HEK293 (cell line): ENCODE measurements at regions not wholly inside any gene's neighbourhood (a gene's known extent, or its start where the extent isn't known, plus 50 kb on each side); places are given as distances from the start of the nearest gene placed in this dataset.
A peak's percentile ranks its signal among the peaks of the same experiment; 100 is the strongest.

Experiments
- CTCF ChIA-PET: fragments of 350-600 bp; formaldehyde crosslinking; extraction: SDS; loops from one replicate; lab custom pipeline; 2021; ENCODE audit warnings: antibody characterized with exemption; lab: Yijun Ruan, JAX
- POLR2A ChIA-PET: fragments of 300-600 bp; formaldehyde crosslinking; extraction: SDS; loops from one replicate; lab custom pipeline; 2020; ENCODE audit warnings: antibody characterized with exemption, inconsistent platforms; lab: Yijun Ruan, JAX
- H3K27ac ChIP-seq: fragments of 200-500 bp; sonication (Bioruptor generic); 2 replicates; pipeline ENCODE4 v1.5.1; 2014; ENCODE audit warnings: low read depth, low read length, control low read depth, inconsistent platforms; ENCODE audit errors: extremely low read depth
- H3K36me3 ChIP-seq, 2 experiments: fragments of 200-500 bp in 1 of 2; sonication (Bioruptor generic) in 1 of 2; 1 replicate in 1 of 2; 2 replicates in 1 of 2; pipeline ENCODE4 v1.5.1; 2014 to 2017; ENCODE audit warnings: inconsistent platforms in 2 of 2, low read length in 2 of 2; ENCODE audit not compliant: control insufficient read depth in 2 of 2, insufficient read depth in 1 of 2
- H3K4me1 ChIP-seq: fragments of 200-500 bp; sonication (Bioruptor generic); 2 replicates; pipeline ENCODE4 v1.5.1; 2014; ENCODE audit warnings: mild to moderate bottlenecking, low read length, inconsistent platforms; ENCODE audit not compliant: control insufficient read depth, insufficient read depth
- H3K4me3 ChIP-seq: 2 replicates; pipeline ENCODE4 v1.5.1; 2011; ENCODE audit warnings: low read depth, mild to moderate bottlenecking, control low read depth, low read length, moderate library complexity
- H3K9me3 ChIP-seq: fragments of 200-500 bp; sonication (Bioruptor generic); 2 replicates; pipeline ENCODE4 v1.5.1; 2014; ENCODE audit warnings: low read depth, low read length, inconsistent platforms; ENCODE audit not compliant: control insufficient read depth, insufficient read depth
- EGR2 ChIP-seq: fragments of 450-650 bp; formaldehyde crosslinking; IDR thresholded peaks from 2 replicates; pipeline ENCODE4 v1.5.1; 2016; ENCODE audit warnings: low read depth, missing biosample characterization, missing genetic modification characterization
- KLF8 ChIP-seq: fragments of 450-650 bp; formaldehyde crosslinking; IDR thresholded peaks from 2 replicates; pipeline ENCODE4 v1.5.1; 2016; ENCODE audit warnings: missing biosample characterization, missing genetic modification characterization
- MYNN ChIP-seq: fragments of 450-650 bp; formaldehyde crosslinking; IDR thresholded peaks from 2 replicates; pipeline ENCODE4 v1.5.1; 2016; ENCODE audit warnings: missing biosample characterization, missing genetic modification characterization, borderline replicate concordance
- TRIM28 ChIP-seq: IDR thresholded peaks from 2 replicates; pipeline ENCODE4 v1.6.1; 2011; ENCODE audit warnings: low read length, control low read depth, borderline replicate concordance
- ZBTB21 ChIP-seq: fragments of 450-650 bp; formaldehyde crosslinking; IDR thresholded peaks from 2 replicates; pipeline ENCODE4 v1.5.1; 2017; ENCODE audit warnings: missing biosample characterization, missing genetic modification characterization
- ZNF184 ChIP-seq: fragments of 450-650 bp; IDR thresholded peaks from 2 replicates; pipeline ENCODE4 v1.5.1; 2018; ENCODE audit warnings: missing biosample characterization, mild to moderate bottlenecking, missing genetic modification characterization
- ZNF211 ChIP-seq: fragments of 450-650 bp; formaldehyde crosslinking; IDR thresholded peaks from 2 replicates; pipeline ENCODE4 v1.5.1; 2016; ENCODE audit warnings: low read depth, missing biosample characterization, missing genetic modification characterization
- ZNF324 ChIP-seq: fragments of 450-650 bp; formaldehyde crosslinking; IDR thresholded peaks from 2 replicates; pipeline ENCODE4 v1.5.1; 2016; ENCODE audit warnings: missing biosample characterization, missing genetic modification characterization
- ZNF350 ChIP-seq: fragments of 450-650 bp; formaldehyde crosslinking; IDR thresholded peaks from 2 replicates; pipeline ENCODE4 v1.5.0; 2017; ENCODE audit warnings: missing biosample characterization, mild to moderate bottlenecking, missing genetic modification characterization
- ZNF354C ChIP-seq: fragments of 450-650 bp; formaldehyde crosslinking; IDR thresholded peaks from 2 replicates; pipeline ENCODE4 v1.5.1; 2016; ENCODE audit warnings: missing biosample characterization, missing genetic modification characterization, low read depth, borderline replicate concordance
- ZNF391 ChIP-seq: fragments of 450-650 bp; formaldehyde crosslinking; IDR thresholded peaks from 2 replicates; pipeline ENCODE4 v1.5.1; 2016; ENCODE audit warnings: low read depth, missing biosample characterization, missing genetic modification characterization, borderline replicate concordance
- ZNF473 ChIP-seq: fragments of 450-650 bp; formaldehyde crosslinking; IDR thresholded peaks from 2 replicates; pipeline ENCODE4 v1.5.1; 2017; ENCODE audit warnings: missing biosample characterization, missing genetic modification characterization
- ZNF513 ChIP-seq: fragments of 450-650 bp; IDR thresholded peaks from 2 replicates; pipeline ENCODE4 v1.5.1; 2018; ENCODE audit warnings: missing biosample characterization, missing genetic modification characterization
- ZNF549 ChIP-seq: fragments of 450-650 bp; IDR thresholded peaks from 2 replicates; pipeline ENCODE4 v1.5.1; 2018; ENCODE audit warnings: missing biosample characterization, missing genetic modification characterization, mild to moderate bottlenecking, inconsistent platforms, moderate library complexity
- ZNF560 ChIP-seq: fragments of 450-650 bp; formaldehyde crosslinking; IDR thresholded peaks from 2 replicates; pipeline ENCODE4 v1.5.1; 2017; ENCODE audit warnings: missing biosample characterization, missing genetic modification characterization, borderline replicate concordance
- ZNF571 ChIP-seq: fragments of 450-650 bp; formaldehyde crosslinking; IDR thresholded peaks from 2 replicates; pipeline ENCODE4 v1.5.0; 2017; ENCODE audit warnings: missing biosample characterization, missing genetic modification characterization
- ZNF580 ChIP-seq: fragments of 450-650 bp; formaldehyde crosslinking; IDR thresholded peaks from 2 replicates; pipeline ENCODE4 v1.5.1; 2016; ENCODE audit warnings: missing biosample characterization, missing genetic modification characterization
- ZNF660 ChIP-seq: fragments of 450-650 bp; IDR thresholded peaks from 2 replicates; pipeline ENCODE4 v1.5.1; 2018; ENCODE audit warnings: missing biosample characterization, mild to moderate bottlenecking, missing genetic modification characterization
- ZNF670 ChIP-seq: fragments of 450-650 bp; formaldehyde crosslinking; IDR thresholded peaks from 2 replicates; pipeline ENCODE4 v1.5.1; 2016; ENCODE audit warnings: missing biosample characterization, missing genetic modification characterization, low read depth
- ZNF677 ChIP-seq: fragments of 450-650 bp; IDR thresholded peaks from 2 replicates; pipeline ENCODE4 v1.5.0; 2018; ENCODE audit warnings: missing biosample characterization, mild to moderate bottlenecking, missing genetic modification characterization, moderate library complexity
- ZNF777 ChIP-seq: fragments of 450-650 bp; formaldehyde crosslinking; IDR thresholded peaks from 2 replicates; pipeline ENCODE4 v1.5.1; 2017; ENCODE audit warnings: missing biosample characterization, missing genetic modification characterization, borderline replicate concordance
- ZNF791 ChIP-seq: fragments of 450-650 bp; formaldehyde crosslinking; IDR thresholded peaks from 2 replicates; pipeline ENCODE4 v1.5.1; 2016; ENCODE audit warnings: missing biosample characterization, missing genetic modification characterization
- TF ChIP-seq, protein P1 (sequence below): fragments of 450-650 bp; formaldehyde crosslinking; IDR thresholded peaks from 2 replicates; pipeline ENCODE4 v1.5.1; 2016; ENCODE audit warnings: missing biosample characterization, missing genetic modification characterization
- TF ChIP-seq, protein P2 (sequence below): fragments of 450-650 bp; formaldehyde crosslinking; IDR thresholded peaks from 2 replicates; pipeline ENCODE4 v1.5.1; 2016; ENCODE audit warnings: missing biosample characterization, missing genetic modification characterization, low read depth

GRCh38 chr14:101151226-101151926, 247.9 kb upstream of the RTL1 start (continued):
- peak; percentile 64; the same call in 1 of the 2 replicates for TF ChIP-seq EGR2 (tag by site-specific recombination)

DNA sequence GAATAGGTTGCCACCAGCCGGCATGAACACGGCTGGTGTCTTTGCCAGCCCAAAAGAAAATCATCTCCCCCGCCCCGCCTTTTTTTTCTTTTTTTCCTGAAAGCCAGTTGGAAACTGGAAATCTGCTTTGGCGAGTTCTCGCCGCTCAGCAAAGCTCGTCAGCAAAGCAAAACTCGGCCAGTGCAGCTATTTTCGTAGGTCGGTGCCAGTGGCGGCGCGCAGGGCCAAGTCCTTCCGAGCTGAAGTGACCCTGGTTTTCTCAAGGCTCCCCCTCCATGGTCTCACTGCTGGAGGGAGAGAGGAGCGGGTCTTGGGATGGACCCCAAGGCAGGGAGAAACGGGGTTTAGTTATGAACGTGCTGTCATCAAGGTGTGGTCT, 248.4 kb upstream of the RTL1 start:
- H3K36me3 ChIP-seq, result no peaks in the 10 kb centered on the region
- no peaks in the 10 kb centered on the region for H3K9me3 ChIP-seq
- TF ChIP-seq ZNF549 (tag by site-specific recombination) (no peak), ZNF354C (tag by site-specific recombination) (no peak), ZNF184 (no peak), ZNF350 (tag by site-specific recombination) (no peak), ZNF513 (tag by site-specific recombination) (no peak), ZNF560 (tag by site-specific recombination) (no peak), ZNF391 (tag by site-specific recombination) (no peak)
- H3K27ac ChIP-seq, result no peak overlapping the region
- no peaks in the 10 kb centered on the region for H3K4me1 ChIP-seq
- H3K4me3 ChIP-seq, result no peak overlapping the region
- ChIA-PET CTCF (no interaction called here), POLR2A (no interaction called here)

DNA sequence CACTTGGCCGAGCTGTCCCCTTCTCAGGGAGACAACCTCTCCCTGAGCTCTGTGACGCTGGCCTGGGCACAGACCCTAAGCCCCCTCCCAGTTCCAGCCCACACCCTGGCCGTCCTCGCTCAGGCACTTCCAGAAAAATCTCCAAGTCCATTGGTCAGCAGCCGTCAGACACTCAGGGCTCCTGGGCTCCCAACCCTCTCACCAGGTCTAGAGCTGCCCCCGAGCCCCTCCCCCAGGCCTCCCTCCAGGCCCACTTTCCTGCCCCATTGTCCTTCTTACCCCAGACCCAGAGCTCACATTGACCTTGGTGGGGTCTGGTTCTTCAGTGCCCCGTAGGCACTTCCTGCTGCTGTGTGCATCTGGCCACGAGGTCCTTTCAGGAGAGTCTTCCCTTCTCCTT, 249.3 kb upstream of the RTL1 start:
- POLR2A ChIA-PET, result no interaction called here
- TF ChIP-seq MYNN (tag by site-specific recombination) (no peak), ZNF670 (tag by site-specific recombination) (no peak), ZNF324 (no peak), TRIM28 (no peak), ZNF677 (tag by site-specific recombination) (no peak), ZNF580 (tag by site-specific recombination) (no peak), ZNF777 (no peak), ZBTB21 (tag by site-specific recombination) (no peak), ZNF571 (tag by site-specific recombination) (no peak), ZNF473 (tag by site-specific recombination) (no peak), ZNF211 (tag by site-specific recombination) (no peak), ZNF660 (tag by site-specific recombination) (no peak), KLF8 (tag by site-specific recombination) (no peak), ZNF791 (tag by site-specific recombination) (no peak)
- TF ChIP-seq, protein P1, sequence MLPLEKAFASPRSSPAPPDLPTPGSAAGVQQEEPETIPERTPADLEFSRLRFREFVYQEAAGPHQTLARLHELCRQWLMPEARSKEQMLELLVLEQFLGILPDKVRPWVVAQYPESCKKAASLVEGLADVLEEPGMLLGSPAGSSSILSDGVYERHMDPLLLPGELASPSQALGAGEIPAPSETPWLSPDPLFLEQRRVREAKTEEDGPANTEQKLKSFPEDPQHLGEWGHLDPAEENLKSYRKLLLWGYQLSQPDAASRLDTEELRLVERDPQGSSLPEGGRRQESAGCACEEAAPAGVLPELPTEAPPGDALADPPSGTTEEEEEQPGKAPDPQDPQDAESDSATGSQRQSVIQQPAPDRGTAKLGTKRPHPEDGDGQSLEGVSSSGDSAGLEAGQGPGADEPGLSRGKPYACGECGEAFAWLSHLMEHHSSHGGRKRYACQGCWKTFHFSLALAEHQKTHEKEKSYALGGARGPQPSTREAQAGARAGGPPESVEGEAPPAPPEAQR (tag by site-specific recombination), result no peak
- TF ChIP-seq, protein P2, sequence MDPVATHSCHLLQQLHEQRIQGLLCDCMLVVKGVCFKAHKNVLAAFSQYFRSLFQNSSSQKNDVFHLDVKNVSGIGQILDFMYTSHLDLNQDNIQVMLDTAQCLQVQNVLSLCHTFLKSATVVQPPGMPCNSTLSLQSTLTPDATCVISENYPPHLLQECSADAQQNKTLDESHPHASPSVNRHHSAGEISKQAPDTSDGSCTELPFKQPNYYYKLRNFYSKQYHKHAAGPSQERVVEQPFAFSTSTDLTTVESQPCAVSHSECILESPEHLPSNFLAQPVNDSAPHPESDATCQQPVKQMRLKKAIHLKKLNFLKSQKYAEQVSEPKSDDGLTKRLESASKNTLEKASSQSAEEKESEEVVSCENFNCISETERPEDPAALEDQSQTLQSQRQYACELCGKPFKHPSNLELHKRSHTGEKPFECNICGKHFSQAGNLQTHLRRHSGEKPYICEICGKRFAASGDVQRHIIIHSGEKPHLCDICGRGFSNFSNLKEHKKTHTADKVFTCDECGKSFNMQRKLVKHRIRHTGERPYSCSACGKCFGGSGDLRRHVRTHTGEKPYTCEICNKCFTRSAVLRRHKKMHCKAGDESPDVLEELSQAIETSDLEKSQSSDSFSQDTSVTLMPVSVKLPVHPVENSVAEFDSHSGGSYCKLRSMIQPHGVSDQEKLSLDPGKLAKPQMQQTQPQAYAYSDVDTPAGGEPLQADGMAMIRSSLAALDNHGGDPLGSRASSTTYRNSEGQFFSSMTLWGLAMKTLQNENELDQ (tag by site-specific recombination), result no peak
- H3K27ac ChIP-seq, result no peak overlapping the region

More for the DNA sequence above, 249.3 kb upstream of the RTL1 start:
- Histone ChIP-seq H3K4me1 (no peaks in the 10 kb centered on the region), H3K9me3 (no peaks in the 10 kb centered on the region), H3K36me3 (no peaks in the 10 kb centered on the region), H3K4me3 (no peak overlapping the region)
- CTCF ChIA-PET, result no interaction called here
